ENCODE measurements at regions not wholly inside any gene's neighbourhood (a gene's known extent, or its start where the extent isn't known, plus 50 kb on each side); places are given as distances from the start of the nearest gene placed in this dataset.
"Not testable (repeated sequence)": the region's sequence is repeated elsewhere in the genome, so short reads cannot be mapped to it uniquely, and the experiment has no call there.

DNA sequence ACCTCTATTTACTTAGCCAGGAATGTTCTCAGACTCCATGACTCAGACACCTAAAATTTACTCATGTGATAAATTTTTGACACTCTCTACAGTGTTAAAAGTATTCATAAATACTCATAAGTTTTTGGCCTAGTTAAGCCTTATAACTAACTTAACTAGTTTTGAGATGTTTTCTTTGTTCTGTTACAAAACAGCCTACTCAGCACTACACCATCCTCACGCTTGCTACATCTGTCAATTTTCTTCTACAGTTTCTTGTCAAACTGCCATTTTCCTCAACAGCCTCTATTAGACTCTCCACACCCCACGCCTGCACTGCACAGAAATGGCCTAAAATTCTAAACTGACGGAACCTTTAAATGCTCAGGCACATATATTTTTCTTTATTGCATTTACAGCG is 195.5 kb downstream of the ANXA1 start:
- DNase-seq, result no peak

DNA sequence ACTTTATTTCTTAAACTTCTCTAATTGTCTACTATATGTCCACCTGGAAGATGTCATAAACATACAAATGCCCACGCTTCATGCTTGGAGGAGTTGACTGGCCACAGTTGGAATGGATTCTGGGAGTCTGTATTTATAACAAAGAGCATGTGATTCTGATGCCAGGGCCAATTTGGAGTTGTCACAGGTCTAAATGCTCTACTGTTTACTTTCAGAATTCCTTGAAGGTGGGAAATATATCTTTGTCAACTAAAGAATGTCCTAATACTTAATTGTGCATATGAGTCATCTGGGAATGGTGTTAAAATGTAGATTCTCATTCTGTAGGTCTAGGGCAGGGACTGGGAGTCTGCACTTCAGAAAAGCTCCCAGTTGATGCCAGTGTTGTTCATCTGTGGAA is 196.1 kb downstream of the ANXA1 start:
- DNase-seq, result no peak

DNA sequence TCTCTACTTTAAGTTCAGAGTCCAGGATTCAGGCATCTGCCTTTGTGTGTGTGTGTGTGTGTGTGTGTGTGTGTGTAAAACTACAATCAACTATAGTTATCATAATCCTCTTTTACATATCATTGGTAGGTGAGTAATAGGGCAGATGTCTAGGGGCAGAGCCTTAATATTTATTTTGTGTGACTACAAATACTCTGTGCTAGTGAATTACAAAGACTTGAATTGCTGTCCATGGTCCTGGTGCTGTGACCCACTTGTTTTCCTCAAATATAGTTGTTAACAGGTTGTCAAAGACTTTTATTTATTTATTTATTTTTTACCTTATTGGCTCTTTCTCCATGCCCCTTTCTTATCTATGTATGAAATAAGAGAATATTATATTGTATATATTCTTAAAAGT is 196.8 kb downstream of the ANXA1 start:
- no peak for DNase-seq

DNA sequence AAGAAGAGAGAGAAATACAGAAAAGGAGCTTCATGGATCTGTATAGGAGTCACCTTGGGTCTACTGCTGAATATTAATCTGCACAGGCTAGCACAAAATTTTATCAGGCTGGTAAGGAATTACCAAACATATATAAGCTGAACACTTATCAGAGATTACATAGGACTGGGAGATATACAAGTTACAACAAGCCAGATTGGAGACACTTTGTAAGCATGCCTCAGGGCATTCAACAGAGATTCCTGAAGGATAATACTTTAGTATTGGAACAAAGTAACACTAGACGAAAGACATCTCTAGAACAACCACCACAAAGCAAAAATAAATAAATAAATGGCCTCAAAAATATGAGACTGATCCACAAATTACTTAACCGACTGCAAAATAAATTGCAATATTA is 197.8 kb downstream of the ANXA1 start:
- DNase-seq, result no peak

DNA sequence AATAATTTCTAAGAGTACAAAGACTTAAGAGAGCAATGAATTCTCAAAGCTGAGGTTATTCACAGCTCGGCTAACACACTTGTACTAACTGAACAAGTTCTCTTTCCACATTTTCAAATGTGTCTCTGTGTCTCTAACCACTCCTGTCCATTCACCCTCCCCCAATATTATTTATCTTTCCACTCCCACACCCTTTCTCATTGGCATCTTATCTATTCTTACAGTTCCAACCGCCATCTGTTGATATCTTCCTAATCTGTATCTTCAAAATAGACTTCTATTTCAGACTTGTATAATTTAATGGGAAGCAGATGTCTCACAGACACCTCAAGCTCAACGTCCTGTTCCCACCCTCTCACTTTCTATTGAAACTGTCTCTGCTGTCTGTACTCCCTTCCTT is 205.9 kb downstream of the ANXA1 start:
- no peak for DNase-seq

DNA sequence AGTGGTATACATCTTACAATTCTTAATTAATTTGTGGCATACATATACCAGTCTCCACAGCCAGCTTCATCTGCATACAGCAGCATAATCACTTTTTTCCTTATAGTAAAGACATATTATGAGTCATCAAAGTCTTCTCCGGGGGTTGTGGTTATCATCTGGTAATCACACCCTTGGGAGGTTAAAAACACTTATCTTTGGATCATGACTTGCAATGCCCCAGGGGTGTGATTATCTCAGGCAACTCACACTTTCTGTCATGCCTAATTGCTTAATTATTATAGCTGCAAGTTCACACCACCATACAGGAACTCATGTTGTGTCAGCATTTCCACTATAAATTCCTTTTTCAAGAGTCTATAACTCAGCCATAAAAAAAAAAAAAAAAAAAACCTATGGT is 218.4 kb downstream of the ANXA1 start:
- no peak for DNase-seq

DNA sequence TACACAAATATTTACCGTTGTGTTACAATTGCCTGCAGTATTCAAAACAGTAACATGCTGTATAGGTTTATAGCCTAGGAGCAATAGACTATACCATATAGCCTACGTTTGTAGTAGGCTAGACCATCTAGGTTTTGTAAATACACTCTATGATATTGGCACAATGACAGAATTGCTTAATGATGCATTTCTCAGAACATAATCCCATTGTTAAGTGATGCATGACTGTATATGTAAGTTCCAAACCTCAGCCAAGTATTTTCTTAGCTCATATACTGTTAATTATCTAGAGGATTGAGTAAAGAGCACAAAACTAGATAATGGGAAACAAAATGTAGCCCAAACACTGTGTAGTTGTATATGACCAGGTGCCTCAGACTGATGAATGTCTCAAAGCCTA is 220.1 kb downstream of the ANXA1 start:
- DNase-seq, result no peak

DNA sequence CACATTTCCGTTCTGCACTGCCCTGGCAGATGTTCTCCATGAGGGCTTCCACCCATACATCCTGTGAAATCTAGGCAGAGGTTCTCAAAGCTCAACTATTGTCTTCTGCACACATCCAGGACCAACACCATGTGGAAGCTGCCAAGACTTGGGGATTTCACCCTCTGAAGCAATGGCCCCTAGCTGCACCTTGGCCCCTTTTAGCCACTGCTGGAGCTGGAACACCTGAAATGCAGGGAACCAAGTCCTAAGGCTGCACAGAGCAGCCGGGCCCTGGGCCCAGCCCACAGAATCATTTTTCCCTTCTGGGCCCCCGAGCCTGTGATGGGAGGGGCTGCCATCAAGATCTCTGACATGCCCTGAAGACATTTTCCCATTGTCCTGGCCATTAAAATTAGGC is 228.7 kb downstream of the ANXA1 start:
- DNase-seq, result no peak

DNA sequence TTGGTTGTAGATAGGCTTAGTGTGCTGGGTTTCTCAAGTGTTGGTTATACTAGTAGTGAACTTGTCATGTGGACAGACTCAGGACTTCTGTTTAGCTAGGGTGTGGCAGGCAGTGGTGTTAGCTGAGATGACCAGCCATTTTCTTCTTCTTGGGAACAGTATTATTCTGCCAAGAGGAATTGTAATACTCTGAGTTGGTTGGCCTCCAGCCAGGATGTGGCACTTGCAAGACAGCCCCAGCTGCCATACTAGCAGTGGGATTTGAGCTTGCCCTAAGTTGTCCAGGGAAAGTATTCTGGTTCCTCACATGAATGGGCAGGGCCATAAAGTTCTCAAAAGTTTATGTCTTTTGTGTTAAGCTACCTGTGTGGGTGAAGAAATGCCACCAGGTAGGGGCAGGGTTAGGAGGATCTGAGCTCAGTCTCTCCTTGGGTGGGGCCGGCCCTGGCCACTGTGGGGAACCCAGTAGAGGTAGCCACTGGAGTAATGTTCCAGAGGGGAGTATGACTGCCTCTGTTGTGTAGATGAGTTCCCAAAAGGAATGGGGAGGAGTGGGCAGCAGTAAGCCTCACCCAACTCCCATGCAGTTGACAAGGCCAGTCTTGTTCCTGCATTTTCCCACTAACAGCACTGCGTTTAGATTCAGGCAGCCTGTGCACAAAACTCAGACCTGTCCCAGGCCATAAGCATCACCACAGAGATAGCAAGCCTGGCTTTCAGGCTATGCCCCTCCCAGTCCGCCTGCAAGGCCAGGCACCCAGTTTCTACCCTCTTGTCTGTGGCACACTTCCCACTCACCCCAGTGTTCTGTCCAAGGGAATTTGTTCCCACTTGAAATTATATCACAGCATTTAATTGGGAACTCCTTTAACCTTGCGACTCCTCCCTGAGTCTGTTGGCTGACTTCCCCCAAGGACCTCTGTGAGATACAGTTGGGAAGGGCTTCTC is 250.7 kb downstream of the ANXA1 start:
- DNase-seq, result no peak

DNA sequence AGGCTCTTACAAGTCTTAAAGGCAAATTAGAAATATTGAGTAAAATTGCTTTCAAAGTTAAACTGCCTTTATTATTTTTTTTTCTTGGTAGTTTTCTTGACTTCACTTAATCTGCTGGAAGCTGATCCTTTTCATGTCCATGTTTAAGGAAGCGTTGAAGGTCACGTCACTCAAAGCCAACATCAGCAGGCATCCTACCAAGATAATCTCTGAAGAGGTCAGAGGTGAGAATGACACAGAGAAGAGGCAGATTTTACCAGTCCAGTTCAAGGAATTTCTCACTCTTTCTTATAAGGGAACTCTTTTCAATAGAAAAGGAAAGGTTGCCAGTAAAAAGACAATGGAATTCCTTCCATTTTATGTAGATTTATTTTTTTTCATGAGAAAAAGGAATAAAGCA is 259.8 kb downstream of the ANXA1 start:
- DNase-seq, result no peak

DNA sequence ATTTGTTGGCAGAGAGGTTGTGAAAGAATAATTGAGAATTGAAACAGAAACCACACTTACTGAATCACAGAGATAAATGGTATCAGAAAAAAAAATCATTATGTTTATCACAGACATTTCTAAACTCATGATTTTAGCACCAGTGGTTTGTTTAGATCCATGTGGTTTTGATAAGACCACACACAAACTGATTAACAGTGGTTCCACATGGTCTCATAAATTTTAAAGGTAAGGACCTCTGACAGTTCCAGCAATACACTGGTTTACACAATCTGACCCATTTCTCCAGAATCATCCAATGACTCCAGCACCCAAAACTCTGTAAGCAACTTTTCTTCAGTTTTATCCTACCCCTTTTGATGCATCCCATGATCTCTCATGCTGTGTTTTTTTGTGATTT is 261.2 kb downstream of the ANXA1 start:
- DNase-seq, result no peak

DNA sequence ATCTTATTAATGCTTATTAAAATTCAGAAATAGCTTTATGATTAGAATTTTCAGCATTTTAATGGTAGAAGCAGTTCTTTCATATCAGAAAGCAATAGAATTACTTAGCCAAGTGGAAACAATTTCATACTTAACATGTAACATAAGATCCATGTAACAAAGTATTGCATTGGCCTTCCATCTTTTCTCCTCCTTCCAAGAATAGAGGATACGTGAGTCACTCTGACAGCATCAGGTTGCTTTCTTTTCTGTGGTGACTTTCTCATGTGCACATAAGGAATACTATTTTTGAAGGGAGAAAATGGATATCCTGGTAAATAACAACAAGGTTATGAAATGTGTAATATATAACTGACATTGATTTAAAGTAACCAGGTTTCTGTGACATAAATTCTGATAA is 272.2 kb downstream of the ANXA1 start:
- no peak for DNase-seq

DNA sequence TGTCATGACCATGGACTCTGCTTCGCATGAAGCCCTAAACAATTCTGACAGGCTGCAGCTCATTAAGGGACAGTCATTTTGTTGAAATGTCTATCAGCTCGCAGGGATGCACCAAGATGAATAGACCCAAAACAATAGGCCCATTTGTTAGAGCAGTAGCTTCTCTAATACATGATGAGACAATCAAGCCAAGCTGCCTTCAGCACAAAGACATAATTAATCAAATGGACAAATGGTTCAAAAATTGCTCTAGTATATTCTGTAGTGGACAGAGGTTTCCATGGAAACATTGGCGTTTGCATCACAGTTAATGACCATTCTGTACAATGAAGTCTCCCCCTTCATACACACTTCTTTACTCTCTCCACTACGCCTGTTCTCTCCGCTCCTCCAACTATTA is 274.6 kb downstream of the ANXA1 start:
- no peak for DNase-seq

DNA sequence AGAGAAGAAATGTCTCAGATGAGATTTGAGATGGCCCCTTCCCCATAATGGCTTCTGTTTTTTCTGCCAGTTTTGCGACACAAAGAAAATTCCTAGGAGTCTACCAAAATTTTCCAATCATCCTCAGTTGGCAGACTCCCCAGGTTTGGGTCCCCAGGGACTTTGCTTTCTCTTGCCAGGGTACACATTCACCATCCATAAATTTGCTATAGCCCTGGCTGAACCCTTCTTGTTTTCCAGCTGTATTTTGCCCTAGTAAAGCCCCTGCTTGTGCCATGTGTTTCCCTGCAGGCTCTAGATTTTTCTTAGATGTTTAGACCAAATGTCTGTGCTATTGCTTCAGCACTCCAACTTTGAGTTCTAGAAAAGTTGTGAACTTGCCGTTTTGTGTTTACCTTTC is 283.2 kb downstream of the ANXA1 start:
- no peak for DNase-seq

DNA sequence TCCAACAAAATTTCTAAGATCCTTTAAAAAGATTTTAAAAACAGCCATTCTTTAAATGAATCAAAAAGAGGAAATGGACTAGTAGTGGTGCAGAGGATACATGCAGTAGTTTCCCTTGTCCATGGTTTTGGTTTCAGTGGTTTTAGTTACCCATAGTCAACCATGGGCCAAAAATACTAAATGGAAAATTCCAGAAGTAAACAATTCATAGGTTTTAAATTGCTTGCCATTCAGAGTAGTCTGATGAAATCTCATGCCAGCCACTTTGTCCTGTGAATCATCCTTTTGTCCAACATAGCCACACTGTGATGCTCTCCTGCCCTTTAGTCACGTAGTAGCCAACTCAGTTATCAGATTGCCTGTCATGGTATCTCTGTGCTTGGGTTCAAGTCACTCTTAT is 286.1 kb downstream of the ANXA1 start:
- no peak for DNase-seq

DNA sequence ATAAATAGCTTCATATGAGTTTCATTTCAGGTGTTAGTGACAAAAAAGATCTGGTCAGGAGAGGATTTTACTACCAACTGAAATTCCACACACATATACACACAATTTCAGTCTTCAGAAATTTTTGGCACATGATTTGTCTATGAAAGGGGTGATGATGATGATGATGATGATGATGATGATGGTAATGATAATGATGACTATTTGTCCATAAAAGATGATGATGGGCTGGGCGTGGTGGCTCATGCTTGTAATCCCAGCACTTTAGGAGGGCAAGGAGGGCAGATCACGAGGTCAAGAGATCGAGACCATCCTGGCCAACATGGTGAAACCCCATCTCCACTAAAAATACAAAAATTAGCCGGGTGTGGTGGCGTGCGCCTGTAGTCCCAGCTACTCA is 288.2 kb downstream of the ANXA1 start:
- not testable (repeated sequence) for DNase-seq

DNA sequence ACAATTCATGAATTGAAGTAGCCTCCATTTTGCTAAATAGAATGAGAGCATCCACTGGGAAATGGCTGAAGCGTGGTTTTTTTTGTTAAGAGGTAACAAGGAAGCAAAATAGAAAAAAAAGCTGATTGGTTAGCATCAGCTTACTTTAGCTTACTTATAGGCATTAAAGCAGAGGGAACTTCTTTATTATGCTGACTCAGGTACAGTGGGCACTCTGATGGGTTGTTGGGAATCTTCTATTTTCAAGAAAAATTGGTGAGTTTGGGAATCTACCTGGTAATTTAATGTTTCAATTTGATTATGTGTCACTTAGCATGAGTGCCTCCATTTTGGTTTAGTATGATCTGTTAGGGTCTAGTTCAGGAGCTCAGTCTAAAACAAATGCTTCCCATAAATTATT is 289.6 kb downstream of the ANXA1 start:
- no peak for DNase-seq

DNA sequence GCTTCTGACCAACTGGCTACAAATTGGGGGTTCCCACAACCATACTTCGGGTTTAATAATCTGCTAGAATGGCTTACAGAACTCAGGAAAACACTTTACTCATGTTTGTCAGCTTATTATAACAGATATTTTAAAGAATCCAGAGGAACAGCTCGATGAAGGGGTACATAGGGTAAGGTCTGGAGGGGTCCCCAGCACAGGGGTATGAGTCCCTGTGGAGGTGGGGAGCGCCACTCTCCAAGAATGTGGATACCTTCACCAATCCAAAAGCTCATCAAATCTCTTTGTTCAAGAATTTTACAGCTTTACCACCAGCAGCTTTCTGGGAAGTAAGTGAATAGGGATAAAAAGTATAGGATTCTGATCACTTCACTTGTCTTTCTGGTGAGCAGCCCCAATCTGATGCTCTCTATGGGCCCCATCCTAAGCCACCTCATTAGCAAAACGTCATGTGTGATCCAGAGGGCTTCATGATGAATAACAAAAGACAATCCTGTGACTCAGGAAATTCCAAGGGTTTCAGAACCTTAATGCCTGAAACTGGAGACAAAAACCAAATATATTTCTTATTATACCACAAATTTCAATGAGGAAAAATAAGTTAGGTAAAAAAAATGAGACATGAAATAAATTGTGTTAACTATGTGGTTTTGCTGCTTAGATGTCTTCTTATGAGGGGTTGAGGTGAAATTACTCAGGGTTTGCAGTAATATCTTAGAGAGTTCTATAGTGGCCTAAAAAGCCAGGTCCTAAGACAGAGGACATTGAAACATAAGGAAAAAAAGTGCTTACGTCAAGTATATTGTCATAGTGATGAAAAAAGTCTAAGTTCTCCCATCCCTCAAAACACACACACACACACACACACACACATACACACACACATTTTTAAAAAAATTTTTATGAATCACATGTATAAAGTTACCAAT is 290.5 kb downstream of the ANXA1 start:
- DNase-seq, result no peak

DNA sequence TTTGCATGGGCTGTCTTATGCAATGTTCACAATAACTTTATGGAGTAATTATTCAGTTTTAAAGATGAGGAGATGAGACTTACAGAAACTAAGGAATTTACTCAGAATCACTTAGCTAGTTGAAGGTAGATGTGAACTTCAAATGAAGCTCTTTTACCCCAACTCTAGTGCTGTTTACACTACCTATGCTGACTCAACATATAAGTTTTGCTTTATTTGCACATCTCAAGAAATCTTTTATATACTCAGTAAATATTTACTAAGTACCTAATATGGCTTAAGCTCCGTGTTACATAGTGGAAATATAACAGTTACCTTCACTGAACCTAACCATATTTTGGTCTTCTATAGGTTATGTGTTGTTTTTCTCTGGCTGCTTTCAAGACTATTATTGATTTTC is 293.2 kb downstream of the ANXA1 start:
- no peak for DNase-seq

DNA sequence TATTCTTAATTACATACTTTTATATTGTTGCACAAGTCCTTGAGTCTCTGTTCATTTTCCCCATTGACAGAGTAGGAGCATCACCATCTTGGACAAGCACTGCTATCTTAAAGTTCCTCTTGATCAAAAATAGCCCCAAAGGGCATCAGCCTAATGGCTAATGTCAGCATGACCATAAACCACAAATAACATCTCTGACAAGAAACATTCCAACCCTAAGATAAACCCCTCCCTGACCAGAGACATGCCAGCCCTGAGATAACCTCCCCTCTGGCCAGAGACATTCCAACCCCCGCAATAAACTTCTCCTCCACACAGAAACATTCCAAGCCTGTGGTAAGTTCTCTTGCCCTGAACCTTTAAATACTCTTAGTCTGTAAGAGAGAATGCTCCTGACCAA is 293.7 kb downstream of the ANXA1 start:
- not testable (repeated sequence) for DNase-seq

DNA sequence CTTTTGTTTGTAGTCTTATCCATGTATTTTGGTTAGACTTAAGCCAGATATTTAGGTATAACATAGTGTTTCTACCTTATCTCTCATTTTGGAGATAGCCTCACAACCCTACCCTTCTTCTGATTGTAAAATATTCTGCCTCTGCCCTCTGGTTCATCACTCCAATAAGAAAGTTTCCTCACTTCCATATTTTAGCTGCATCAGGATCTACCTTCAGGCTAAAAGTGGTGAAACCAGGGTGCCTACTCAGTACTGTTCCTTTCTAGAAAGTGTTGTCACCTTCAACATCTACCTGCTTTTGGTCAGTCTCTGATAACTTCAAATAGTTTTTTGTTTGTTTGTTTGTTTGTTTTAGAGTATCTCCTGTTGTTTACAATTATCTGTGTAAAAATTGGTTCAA is 294.6 kb downstream of the ANXA1 start:
- no peak for DNase-seq

DNA sequence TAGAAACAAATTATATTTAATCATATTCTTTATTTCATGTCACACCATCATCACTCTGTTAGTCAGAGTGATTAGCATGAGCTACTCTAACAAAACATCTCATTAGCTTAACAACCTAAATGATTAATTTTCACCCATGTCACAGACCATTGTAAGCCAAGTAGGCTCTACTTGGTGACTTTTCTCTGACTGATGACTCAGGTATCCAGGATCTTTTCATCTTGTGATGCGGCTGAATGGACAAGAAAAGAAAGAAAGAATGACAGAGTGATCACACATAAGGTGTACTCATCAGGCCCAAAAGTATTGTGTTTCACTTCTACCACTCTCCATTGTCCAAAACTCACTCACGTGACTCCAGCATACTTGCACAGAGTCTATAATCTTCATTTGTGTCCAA is 299.3 kb downstream of the ANXA1 start:
- DNase-seq, result no peak

DNA sequence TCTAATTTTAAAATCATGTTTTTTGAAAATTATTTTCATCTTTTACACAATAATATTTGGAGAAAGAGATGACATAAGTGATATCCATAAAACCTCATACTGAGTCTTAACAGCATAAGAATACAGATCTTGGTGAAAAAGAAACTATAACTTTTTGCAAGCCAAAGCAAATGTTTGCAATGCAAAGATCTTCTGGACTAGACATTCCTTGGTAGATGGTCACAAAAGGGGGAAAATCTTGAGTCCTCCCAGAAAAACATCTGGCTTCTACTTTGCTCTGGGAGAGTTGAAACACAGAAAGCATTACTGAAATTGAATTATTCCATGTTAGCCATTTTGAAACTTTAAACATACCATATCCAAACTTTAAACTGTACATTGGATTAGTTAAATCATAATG is 308.2 kb downstream of the ANXA1 start:
- DNase-seq, result no peak

DNA sequence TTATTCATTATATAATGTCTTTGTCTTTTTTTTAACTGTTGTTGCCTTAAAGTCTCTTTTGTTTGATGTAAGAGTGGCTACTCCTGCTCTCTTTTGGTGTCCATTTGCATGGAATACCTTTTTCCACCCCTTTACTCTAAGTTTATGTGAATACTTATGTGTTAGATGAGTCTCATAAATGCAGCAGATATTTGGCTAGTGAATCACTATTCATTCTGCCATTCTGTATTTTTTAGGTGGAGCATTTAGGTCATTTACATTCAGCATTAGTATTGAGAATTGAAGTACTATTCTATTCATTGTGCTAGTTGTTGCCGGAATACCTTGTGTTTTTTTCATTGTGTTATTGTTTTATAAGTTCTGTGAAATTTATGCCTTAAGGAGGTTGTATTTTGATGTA is 317.1 kb downstream of the ANXA1 start:
- DNase-seq, result no peak

Data from NCI-H526 (cell line).